ENCODE measurements at regions not wholly inside any gene's neighbourhood (a gene's known extent, or its start where the extent isn't known, plus 50 kb on each side); places are given as distances from the start of the nearest gene placed in this dataset.

GRCh38 chr4:59920416-59920815 lies 1279.7 kb upstream of the ADGRL3 start (continued):
- no peak for TF ChIP-seq ZNF775 (CRISPR knock-in tag; IDR thresholded peaks at IDR 0.05; ENCODE audit: borderline replicate concordance)

- H3K9ac ChIP-seq (ENCODE audit: insufficient read depth, low read depth, low read length): no peak overlapping the region
- CTCF ChIA-PET (ENCODE audit: low intra/inter-chr PET ratio, low total read pairs): no interaction called here
- POLR2A ChIA-PET: no interaction called here
- FAIRE-seq (no peak), DNase-seq (ENCODE audit: low spot score) (no peak), ATAC-seq (no peak)
- no peak for TF ChIP-seq JDP2 (CRISPR knock-in tag; IDR thresholded peaks at IDR 0.05; ENCODE audit: borderline replicate concordance)
- TF ChIP-seq, protein P1, sequence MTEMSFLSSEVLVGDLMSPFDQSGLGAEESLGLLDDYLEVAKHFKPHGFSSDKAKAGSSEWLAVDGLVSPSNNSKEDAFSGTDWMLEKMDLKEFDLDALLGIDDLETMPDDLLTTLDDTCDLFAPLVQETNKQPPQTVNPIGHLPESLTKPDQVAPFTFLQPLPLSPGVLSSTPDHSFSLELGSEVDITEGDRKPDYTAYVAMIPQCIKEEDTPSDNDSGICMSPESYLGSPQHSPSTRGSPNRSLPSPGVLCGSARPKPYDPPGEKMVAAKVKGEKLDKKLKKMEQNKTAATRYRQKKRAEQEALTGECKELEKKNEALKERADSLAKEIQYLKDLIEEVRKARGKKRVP (CRISPR knock-in tag; IDR thresholded peaks at IDR 0.05): no peak
- no peak for TF ChIP-seq RXRB (CRISPR knock-in tag; IDR thresholded peaks at IDR 0.05; ENCODE audit: borderline replicate concordance)
- TF ChIP-seq, protein P2, sequence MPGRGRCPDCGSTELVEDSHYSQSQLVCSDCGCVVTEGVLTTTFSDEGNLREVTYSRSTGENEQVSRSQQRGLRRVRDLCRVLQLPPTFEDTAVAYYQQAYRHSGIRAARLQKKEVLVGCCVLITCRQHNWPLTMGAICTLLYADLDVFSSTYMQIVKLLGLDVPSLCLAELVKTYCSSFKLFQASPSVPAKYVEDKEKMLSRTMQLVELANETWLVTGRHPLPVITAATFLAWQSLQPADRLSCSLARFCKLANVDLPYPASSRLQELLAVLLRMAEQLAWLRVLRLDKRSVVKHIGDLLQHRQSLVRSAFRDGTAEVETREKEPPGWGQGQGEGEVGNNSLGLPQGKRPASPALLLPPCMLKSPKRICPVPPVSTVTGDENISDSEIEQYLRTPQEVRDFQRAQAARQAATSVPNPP (CRISPR knock-in tag; IDR thresholded peaks at IDR 0.05): no peak
- no peak for TF ChIP-seq SYNCRIP (IDR thresholded peaks at IDR 0.05; ENCODE audit: insufficient read depth, low read depth, low read length)
- TF ChIP-seq, protein P3, sequence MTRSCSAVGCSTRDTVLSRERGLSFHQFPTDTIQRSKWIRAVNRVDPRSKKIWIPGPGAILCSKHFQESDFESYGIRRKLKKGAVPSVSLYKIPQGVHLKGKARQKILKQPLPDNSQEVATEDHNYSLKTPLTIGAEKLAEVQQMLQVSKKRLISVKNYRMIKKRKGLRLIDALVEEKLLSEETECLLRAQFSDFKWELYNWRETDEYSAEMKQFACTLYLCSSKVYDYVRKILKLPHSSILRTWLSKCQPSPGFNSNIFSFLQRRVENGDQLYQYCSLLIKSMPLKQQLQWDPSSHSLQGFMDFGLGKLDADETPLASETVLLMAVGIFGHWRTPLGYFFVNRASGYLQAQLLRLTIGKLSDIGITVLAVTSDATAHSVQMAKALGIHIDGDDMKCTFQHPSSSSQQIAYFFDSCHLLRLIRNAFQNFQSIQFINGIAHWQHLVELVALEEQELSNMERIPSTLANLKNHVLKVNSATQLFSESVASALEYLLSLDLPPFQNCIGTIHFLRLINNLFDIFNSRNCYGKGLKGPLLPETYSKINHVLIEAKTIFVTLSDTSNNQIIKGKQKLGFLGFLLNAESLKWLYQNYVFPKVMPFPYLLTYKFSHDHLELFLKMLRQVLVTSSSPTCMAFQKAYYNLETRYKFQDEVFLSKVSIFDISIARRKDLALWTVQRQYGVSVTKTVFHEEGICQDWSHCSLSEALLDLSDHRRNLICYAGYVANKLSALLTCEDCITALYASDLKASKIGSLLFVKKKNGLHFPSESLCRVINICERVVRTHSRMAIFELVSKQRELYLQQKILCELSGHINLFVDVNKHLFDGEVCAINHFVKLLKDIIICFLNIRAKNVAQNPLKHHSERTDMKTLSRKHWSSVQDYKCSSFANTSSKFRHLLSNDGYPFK (CRISPR knock-in tag; IDR thresholded peaks at IDR 0.05; ENCODE audit: borderline replicate concordance): no peak
- no peak for TF ChIP-seq MTF2 (CRISPR knock-in tag; IDR thresholded peaks at IDR 0.05; ENCODE audit: borderline replicate concordance)
- no peak for TF ChIP-seq HOXA3 (CRISPR knock-in tag; IDR thresholded peaks at IDR 0.05)
- no peak for TF ChIP-seq PRMT3 (CRISPR knock-in tag; IDR thresholded peaks at IDR 0.05; ENCODE audit: borderline replicate concordance, low read depth)
- TF ChIP-seq TCF7L2 (IDR thresholded peaks at IDR 0.05; ENCODE audit: low read depth, low read length): no peak
- no peak overlapping the region for H2AFZ ChIP-seq (ENCODE audit: low read length)
- H3K4me1 ChIP-seq (ENCODE audit: insufficient read depth, low read length): no peaks in the 10 kb centered on the region
- intact Hi-C loops (cut with micrococcal nuclease; ENCODE audit: unreplicated experiment) (no loop called here), in situ Hi-C loops (cut with HindIII; ENCODE audit: extremely low pct_ligation_motif_present, low pct_unique_long_range_greater_than_20kb) (no loop called here)
- BruUV-seq (replicated peaks): no TSS peak
- no peaks in the 10 kb centered on the region for H3K9me3 ChIP-seq (ENCODE audit: low read length)
- H3K36me3 ChIP-seq (replicated peaks in 1 of 2; ENCODE audit: control insufficient read depth in 1 of 2, insufficient read depth in 2 of 2, low read length in 2 of 2): no peaks in the 10 kb centered on the region
- H3K27ac ChIP-seq (ENCODE audit: extremely low read length, insufficient read depth, low read length): no peak overlapping the region
- H3K4me2 ChIP-seq (ENCODE audit: low read depth, low read length): no peak overlapping the region
- H3K4me3 ChIP-seq (replicated peaks in 1 of 3; ENCODE audit: insufficient read depth in 1 of 3, low read depth in 2 of 3, low read length in 3 of 3): no peak overlapping the region
- 0% methylated on average over 1 of the region's 1 CpG for WGBS (ENCODE audit: low lambda C conversion rate)
- no peaks in the 10 kb centered on the region for H4K20me1 ChIP-seq (ENCODE audit: insufficient read depth, low read length)
- no peaks in the 10 kb centered on the region; a peak in 1 of 5 replicates for H3K27me3 ChIP-seq (ENCODE audit: control insufficient read depth in 1 of 2, insufficient read depth in 2 of 2, low read length in 2 of 2)
- no peaks in the 10 kb centered on the region for H3K79me2 ChIP-seq (ENCODE audit: insufficient read depth, low read length)
Observed at GRCh38 chr4:59925290-59925689, 1274.8 kb upstream of the ADGRL3 start.
